Kidney tubule cell (primary cell): ENCODE measurements at regions not wholly inside any gene's neighbourhood (a gene's known extent, or its start where the extent isn't known, plus 50 kb on each side); places are given as distances from the start of the nearest gene placed in this dataset.
"Not testable (repeated sequence)": the region's sequence is repeated elsewhere in the genome, so short reads cannot be mapped to it uniquely, and the experiment has no call there.

ENCODE experiments used
- DNase-seq: peaks from one replicate; pipeline ENCODE4 v3.0.0-alpha.2; 2018; ENCODE audit warnings: low spot score

DNA sequence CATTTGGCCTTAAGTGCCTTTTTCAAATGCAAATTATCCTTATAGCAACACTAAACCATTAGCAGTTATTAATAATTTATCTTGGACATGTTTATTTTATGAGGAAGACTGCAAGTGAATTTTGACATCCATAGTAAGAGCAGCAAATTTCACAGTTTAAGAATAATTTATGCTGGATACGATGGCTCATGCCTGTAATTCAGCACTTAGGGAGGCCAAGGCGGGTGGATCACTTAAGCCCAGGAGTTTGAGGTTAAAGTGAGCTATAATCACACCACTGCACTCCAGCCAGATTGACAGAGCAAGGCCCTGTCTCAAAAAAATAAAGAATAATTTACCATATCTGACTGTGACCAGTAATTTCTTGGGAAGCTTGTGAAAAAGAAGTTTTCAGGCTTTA, 286.2 kb downstream of the TMX3 start:
- DNase-seq: no peak

DNA sequence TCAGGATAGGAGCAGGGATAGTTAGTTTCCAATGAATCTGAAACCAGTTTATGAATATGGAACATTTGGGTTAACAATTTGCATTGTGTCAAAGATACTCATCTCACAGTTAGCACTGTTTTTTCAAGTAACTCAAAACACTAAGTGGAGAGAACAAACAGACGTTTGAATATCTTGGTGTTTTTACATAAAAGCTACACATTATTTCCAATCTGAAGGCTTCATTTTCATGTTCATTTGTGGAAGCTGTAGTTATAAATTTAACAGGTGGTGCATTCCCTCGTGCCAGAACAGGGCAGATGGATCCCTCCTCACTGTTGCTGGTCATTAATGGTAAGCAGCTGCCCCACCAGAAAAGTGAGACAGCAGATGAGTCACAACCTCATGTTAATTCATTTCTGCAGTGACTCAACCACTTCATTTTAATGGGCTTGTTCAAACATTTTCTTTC, 286.9 kb downstream of the TMX3 start:
- peak; percentile 83 for DNase-seq

DNA sequence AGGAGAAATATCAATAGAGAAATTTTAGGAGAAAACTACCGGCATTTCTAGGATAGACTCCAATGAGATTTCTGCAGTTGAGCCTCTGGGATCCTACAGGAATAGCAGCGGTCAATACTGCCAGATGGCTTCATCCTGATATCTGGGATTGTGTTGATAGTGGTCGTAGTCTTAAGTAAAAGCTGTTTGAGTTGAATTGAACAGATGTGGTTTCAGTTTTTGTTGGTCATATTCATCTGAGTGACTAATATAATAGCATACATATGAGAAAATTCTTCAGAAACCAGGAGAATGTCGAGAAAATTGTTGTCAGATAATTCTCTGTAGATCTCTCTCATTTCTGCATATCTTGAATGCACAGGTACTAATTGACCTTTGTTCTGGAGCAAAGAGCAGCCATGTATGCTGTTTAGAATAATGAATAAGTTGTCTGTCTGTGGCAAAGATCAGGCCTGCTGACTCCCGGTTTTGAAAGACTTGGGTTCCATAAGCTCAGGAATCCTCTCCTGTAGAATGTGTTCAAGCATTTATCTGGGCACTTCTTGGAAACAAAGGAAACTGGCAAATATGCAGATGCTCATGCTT, 288.1 kb downstream of the TMX3 start:
- no peak for DNase-seq

DNA sequence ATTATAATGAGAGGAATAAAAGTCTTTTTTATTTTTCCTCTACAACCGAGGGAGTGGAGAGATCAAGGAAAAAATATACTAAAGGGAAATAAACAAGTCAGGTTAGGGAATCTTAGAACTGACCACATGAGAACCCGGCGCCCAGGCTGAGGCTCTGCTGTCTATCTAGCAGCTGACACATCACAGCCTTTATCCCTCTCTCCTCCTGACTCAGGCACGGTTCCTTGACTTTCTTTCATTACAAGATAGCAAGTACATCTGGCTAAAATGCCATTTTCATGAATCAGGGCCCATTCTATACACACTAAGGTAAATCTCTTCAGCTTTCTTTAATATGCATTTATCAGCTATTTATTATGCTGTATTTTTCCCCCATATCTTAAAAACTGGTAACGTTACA, 296.0 kb downstream of the TMX3 start:
- DNase-seq: peak; percentile 45

DNA sequence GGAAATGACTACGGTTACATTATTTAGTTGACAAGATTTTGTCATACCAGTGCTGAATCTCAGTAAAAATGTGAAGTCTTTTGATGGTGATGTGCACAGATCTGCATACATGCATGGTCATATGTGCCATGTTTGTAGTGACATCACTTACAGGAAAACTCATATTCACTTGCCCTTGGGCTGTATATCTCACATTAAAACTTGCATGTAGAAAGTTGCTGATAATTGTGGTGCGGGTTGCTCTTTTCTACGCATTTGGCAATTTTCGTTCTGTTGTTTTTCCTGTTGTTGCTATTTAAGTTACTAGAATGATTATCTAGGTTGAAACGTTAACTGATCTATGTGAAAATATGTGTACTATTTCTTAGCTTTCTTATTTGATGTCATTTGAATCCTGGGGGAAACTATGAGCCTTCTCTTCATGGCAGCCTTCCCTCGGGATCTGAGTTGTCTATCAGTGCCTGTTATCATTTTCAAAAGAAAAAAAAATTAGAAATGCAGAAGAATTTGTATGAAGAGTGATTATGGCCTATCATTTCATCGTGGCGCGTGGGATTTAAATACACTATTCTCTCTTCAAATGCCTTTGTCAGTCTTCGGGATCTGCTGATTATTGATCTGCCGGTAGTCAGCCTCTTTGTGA, 296.6 kb downstream of the TMX3 start:
- DNase-seq: no peak

DNA sequence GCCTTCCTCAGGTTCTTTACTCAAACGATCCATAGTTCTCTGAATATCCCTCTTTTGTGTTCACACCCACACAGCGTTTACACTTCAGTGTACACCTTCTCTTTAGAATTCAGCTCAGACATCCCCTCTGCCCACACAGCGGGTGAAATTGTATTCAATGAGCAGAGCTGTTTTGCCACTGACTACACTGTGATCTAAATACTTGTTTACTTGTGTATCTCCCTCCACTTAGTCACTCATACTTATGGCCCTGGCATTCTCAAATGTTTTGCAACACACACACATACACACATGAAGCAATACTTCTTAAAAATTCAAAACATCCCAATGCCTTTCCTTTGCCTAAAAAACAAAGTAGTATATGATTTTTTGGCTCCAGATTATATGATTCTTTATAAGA, 297.1 kb downstream of the TMX3 start:
- DNase-seq: no peak

DNA sequence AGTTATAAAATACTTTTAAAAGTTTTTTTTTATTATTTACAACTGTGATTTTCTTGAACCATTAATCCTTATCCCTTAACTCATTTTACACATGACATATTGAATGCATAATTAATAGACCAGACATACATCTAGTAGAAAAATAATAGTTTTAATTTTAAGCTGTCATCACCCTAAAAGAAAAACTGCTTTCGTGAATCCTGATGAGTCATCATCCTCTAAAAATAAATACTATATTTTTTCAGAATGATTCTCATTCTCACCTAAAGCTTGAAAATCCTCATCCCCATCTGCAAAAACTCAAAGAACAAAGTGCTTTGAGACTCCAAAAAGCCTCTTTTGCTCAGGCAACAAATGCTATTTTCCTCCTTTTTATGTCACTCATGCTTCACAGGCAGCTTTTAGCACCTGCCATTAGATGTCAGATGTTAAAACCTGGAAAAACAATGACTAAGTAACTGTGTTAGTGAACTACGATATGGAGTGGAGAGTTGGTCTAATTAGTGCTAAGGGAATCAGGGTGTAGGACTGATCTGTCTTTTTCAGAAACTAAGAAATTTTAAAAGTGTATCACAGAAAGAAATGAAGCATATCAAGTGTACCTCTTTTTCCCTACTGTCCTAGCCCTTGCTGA, 297.6 kb downstream of the TMX3 start:
- DNase-seq: no peak

DNA sequence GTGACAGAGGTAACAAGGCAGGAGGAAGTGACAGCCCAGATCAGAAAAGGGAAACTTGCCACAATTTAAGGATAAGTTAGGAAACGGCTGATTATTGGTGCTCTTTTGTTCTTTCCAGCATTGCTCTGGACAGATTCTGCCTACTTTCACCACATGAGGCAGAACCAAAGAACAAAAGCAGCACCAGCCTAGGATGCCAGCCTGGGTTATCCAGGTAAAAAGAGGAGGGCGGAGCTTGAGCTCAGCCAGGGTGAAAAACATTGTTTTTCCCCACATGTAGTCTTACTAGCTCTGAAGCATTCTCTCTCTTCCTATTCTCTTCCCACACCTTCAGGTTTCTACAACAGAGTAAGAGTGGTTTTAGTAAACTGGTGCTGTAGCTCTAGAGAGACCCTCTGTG, 300.5 kb downstream of the TMX3 start:
- DNase-seq: no peak

DNA sequence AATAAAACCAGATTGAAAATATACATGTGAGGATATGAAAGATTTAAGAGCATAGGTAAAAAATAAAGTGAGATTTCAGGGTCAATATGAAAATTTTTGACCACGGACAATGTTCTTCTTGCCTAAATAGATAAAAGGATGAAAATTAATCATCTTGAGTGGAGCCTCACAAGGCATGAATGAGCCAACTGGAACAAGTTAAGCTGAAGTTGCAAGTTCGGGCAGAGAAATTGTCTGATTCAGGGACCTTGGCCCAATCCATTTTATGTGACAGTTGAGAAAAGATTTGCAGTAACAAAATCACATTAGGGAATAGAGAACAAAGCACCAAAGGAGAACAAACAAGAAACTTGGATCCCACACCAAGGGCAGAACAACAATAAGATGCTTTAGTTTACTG, 305.3 kb downstream of the TMX3 start:
- no peak for DNase-seq

DNA sequence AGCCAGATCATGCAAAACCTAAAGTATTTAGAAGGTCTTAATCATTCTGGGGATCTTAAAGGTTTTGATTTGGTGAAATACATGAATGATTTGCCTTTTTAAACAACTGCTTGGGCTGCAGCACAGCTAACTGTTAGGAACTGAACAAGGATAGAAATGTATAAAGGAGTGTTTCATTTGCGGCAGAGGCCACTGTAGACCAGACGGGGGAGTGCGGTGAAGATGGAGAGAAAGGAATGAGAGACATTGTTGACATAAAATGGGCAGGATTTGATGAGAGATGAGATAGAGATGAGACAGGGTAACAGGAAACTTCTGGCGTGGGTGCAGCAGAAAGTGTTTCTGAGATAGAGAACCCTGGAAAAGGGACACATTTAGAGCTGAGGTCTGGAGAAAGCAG, 308.1 kb downstream of the TMX3 start:
- DNase-seq: no peak

DNA sequence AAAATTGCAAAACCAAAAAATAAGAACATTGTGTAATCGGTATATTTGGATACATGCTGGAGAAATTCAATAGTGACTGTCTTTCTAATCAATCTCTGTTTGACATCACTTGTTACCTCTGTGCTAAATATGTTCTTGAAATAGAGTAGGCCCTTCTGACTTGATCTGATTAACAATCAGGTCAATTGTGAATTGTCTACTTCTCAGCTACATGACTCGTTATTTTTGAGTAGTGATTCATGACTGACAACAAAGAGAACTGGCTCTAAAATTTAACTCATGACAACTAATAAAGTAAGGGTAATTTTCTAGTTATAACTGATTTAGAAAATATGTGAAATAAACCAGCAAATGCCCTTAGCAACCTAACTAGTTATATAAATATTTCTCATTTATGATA, 312.1 kb downstream of the TMX3 start:
- DNase-seq: peak; percentile 42

DNA sequence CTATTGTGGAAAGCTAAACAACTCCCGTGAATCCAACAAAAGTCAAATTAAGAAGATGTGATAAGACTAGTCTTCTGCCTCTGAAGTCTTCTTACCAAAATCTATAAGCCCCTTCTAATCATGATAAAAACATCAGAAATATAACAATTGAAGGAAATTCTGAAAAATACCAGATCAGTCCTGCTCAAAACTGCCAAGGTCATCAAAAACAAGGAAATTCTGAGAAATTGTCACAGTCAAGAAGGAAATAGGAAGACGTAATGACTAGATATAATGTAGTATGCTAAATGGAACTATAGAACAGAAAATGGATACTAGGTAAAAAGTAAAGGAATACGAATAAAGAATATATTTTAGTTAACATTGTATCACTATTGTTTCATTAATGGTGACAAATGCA, 314.0 kb downstream of the TMX3 start:
- no peak for DNase-seq

DNA sequence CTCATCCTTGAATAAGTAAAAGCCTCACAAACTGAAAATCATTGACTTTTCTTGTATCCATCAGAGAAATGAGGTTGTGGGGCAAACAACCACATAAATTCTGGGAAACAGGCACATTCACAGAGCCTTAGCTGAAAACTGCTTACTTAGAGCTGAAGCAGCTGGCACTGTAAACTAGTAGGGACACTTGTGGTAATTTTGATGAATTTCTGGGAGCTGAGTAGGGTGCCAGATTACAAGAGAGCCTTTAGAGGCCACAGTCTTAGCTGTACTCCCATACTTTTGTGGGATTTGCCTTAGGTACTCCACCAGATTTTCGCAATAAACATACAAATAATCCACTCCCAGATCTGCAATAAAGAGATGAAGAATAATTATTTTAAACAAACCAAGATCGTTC, 315.2 kb downstream of the TMX3 start:
- DNase-seq: no peak

DNA sequence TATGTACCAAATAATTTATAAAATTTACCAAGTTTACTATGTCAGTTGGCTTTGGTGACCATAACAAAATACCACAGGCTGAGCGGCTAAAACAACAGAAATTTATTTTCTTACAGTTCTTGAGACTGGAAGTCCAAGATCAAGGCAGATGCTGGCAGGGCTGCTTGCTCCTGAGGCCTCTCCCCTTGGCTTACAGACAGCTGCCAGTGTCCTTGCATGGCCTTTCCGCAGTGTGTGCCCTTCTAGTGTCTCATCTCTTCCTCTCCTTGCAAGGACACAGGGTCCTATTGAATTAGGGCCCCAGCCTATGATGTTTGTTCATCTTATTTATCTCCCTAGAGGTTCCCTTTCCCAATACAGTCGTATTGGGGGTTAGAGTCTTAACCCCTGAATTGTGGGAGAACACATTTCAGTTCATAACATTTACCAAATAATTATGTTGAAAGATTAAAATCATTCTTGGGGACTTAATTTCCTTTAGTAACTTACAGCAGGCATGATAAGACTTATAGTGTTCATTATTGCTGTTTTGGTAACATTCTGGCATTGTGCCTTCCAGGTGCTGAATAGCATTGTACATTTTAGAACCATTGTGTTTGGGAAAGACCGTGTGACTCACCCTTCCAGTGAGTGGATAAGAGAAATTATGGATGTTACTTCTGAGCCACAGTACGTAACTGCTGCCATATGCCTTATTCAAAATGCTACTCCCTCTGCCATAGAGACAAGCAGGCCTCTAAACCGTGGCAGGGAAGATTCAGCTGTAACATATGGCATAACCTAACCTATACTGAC, 317.5 kb downstream of the TMX3 start:
- no peak for DNase-seq

DNA sequence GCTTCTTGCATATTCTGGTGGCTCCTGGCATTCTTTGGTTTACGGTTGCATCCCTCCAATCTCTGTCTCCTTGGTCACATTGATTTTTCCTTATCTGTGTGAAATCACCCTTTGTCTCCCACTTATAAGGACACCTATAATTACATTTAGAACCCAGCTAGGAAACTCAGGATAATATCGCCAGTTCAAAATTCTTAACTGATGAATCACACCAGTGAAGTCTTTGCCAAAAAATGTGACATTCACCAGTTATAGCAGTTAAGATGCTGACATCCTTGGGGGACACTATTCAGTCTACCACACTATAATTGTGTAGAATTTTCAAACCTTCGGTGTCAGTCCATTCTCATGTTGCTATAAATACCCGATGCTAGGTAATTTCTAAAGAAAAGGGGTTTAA, 320.2 kb downstream of the TMX3 start:
- DNase-seq: peak; percentile 38

DNA sequence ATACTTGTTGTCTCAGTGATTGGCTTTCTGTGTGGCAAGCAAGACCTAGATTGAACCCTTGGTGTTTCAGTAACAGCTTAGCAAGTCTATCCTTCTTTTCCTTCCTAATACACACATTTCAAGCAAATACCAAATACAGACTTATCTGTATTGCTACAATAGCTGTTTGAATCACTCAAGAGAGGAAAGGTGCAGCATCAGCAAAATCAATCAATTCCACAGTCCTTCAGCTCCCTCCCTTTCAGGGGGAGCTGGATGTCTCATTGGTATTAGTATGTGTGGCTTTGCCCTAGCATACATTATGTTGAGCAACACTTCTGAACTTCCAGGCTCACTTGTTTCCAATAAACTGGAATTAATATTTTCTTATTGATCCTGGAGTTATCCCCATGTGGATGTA, 323.1 kb downstream of the TMX3 start:
- no peak for DNase-seq

DNA sequence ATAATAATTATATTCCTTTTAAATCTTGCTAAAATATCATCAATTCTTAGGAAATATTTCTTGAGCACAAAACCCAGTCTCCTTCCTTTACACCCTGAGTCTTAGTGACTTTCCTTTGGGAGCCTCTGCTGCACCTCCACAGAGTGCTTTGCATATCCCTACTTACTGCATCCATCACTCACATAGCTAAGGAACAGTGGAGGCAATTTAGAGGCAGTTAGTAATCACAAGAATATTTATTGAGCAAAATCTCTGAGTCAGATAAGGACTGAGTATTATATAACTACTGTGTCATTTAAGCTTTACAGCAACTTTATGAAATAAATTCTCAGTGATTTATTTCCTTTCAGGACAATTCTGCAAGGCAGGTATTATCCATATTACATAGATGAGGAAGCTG, 327.7 kb downstream of the TMX3 start:
- DNase-seq: peak; percentile 23

DNA sequence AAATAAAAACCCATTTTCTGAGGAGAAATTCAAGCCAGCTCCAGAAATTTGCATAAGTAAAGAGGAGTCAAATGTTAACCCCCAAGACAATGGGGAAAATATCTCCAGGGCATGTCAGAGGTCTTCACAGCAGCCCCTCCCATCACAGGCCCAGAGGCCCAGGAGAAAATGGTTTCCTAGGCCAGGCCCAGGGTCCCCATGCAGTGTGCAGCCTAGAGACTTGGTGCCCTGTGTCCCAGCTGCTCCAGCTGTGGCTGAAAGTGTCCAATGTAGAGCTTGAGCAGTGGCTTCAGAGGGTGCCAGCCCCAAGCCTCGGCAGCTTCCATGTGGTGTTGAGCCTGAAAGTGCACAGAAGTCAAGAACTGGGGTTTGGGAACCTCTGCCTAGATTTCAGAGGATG, 330.9 kb downstream of the TMX3 start:
- DNase-seq: not testable (repeated sequence)

DNA sequence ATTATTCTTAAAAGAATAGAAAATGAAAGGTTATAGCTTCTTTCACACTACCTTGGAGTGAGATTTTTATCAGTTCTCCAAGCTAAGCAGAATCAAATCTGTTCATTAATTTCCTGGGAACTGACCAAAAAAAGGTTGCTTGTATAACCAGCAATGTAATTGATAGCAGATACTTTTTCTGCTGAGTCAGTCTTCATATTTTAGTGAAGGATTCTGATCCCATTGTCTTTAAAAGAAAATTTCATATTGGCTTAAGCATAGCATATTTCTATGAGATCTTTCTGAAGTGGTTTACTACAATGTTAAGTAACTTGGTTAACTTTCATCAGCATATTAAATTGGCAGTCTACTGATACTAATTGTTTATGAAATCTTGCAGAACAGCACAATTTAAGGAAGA, 338.0 kb downstream of the TMX3 start:
- no peak for DNase-seq

DNA sequence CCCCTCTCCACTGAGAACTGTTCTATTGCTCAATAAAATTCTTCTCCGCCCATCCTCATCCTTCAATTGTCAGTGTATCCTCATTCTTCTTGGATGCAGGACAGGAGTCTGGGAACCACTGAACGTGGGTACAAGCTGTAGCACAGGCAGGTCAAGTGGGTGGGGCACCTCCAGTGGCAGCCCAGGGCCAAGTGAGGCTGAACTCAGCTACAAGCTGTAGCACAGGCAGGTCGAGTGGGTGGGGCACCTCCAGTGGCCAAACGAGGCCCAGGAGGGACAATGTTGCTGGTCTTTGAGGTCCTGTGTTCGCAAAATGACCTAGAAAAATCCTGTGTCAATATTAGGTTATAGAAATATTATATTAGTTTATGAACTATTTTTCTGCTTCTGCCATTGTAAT, 352.0 kb downstream of the TMX3 start:
- no peak for DNase-seq

DNA sequence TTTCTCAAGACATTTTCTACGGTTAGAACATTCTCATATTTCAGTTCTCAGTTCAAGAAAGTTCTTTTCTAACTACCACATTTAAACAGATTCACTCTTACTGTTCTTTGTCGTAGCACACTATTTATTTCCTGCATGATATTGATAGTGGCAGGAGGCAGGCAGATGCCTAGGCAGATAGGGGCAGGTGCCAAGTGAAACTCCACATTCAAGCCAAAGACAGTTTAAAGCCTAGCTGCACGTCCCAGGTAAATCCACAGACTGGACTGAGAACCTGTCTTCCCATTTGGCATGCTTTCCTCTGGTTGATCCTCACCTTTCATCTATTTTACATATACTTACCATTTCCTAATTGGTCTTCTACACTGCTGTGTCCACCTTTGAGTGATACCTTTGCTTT, 359.3 kb downstream of the TMX3 start:
- no peak for DNase-seq

DNA sequence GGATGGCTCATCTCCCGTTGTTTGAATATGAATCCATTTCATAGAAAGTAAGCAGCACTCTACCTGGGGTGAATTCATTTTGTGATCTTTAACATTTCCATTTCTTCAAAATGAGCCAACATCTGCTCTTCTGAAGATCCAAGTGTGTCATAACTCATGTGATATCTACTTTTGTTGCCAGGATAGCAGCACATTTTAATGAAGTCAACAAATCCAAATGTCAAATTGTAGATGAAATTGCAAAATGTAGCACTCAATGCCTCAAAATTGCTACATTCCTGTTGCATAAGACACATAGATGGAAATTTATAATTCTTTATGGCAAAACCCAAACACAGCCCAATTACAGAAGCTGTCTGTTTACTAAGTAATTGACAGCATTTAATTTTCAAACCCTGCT, 360.7 kb downstream of the TMX3 start:
- no peak for DNase-seq

DNA sequence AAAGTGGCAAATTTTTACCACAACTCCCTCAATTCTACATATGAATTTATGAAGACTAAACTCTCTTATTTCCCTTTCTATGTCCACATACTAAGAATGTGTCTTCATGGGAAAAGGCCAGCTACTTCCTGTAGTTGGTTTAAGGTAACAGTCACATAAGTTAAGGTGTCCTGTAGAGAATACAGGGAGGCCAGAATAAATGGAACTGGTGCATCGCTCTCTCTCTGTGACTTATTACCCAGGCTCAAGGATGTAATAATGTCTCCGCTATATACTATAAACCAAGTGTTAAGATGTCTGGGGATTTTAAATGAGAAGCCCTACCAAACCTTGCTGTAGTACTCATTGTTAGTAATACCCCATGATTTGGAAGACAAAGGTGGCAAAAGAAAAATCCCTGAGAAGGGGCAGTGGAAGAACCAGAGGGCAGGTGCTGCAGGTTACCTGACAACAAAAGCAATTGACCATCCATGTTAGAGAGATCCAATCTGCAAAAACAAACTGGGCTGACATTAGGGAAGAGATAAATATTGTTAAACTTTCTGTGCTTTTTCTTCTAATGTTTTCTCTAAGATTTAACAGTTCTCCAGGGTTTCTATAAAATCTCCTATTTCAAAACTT, 372.8 kb downstream of the TMX3 start:
- DNase-seq: no peak
